A673 (cell line): ENCODE measurements at regions not wholly inside any gene's neighbourhood (a gene's known extent, or its start where the extent isn't known, plus 50 kb on each side); places are given as distances from the start of the nearest gene placed in this dataset.

Source experiments
- CTCF ChIP-seq: fragments of 300-800, 200-600 bp; sonication (generic); conservative IDR thresholded peaks from 2 replicates; pipeline ENCODE4 v1.5.1; 2017; ENCODE audit warnings: low read depth, mild to moderate bottlenecking, antibody characterized with exemption, low read length, moderate library complexity, mixed read lengths
- EZH2 ChIP-seq: fragments of 200-600 bp; sonication (generic); IDR thresholded peaks from 2 replicates; pipeline ENCODE4 v1.6.1; 2017; ENCODE audit warnings: borderline replicate concordance, low read depth, mild to moderate bottlenecking, mixed read lengths, antibody characterized with exemption, low read length; ENCODE audit not compliant: poor library complexity, severe bottlenecking

GRCh38 chr15:96393209-96393513 lies 62.7 kb downstream of the NR2F2 start:
- TF ChIP-seq CTCF (no peak), EZH2 (no peak)
